Mesothelial cell of epicardium (in vitro differentiated cells): ENCODE measurements at regions not wholly inside any gene's neighbourhood (a gene's known extent, or its start where the extent isn't known, plus 50 kb on each side); places are given as distances from the start of the nearest gene placed in this dataset.

Experiments used
- DNase-seq, 2 experiments: peaks; one replicate each; pipeline ENCODE4 v3.0.0; 2021; ENCODE audit warnings: low spot score in 2 of 2; ENCODE audit not compliant: unreplicated experiment in 2 of 2
- H3K27ac Mint-ChIP-seq: 2 replicates; pipeline ENCODE4 v1.8.0; 2021; ENCODE audit warnings: mixed read lengths
- H3K27me3 Mint-ChIP-seq: 2 replicates; pipeline ENCODE4 v1.8.0; 2021; ENCODE audit warnings: low read depth, mixed read lengths
- H3K36me3 Mint-ChIP-seq: 2 replicates; pipeline ENCODE4 v1.8.0; 2021; ENCODE audit warnings: mixed read lengths
- H3K4me1 Mint-ChIP-seq: 2 replicates; pipeline ENCODE4 v1.8.0; 2021; ENCODE audit warnings: mixed read lengths
- H3K4me3 Mint-ChIP-seq: 2 replicates; pipeline ENCODE4 v1.8.0; 2021; ENCODE audit warnings: mild to moderate bottlenecking, moderate library complexity, mixed read lengths
- H3K9me3 Mint-ChIP-seq: 2 replicates; pipeline ENCODE4 v1.8.0; 2021; ENCODE audit warnings: mixed read lengths
- CTCF ChIP-seq: fragments of 200-600 bp; sonication (generic); IDR thresholded peaks from one replicate; pipeline ENCODE4 v1.5.0; 2021; ENCODE audit warnings: antibody characterized with exemption; ENCODE audit not compliant: unreplicated experiment

DNA sequence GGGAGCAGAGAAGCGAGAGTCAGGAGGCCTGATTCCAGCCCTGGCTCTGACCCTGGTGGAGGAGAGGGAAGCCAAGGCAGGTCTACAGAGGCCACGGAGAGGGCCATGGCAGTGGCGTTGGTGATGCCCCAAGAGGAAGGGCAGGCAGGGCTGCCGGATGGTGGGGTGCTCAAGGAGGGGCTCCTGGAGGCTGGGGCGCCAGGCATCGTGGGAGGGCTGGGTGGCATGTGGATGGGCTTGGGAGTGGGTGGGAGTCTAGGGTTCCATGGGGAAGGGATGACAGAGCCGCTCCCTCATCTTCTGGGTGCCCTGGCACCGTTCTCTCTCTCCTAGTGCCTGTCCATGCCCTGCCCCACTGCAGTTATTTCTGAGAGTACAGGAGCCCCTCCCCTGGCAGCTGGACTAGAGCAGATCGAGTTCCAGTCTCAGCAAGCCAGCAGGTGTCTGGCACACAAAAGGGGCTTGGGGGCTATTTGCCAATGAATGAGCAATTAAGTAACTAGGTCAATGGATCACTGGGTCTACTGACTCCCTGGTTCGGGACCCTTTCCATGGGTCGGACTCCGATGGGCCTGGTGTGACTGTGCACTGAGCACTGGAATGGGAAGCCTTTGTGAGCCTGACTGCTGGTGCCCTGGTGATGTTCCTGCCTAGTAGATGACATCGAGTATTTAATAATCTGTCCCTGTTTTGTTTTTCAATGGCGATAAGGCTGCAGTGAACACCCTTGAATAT lies 570.0 kb downstream of the TBC1D22A start:
- no peak overlapping the region for H3K4me3 Mint-ChIP-seq
- TF ChIP-seq CTCF = no peak
- no peak for DNase-seq
- no peaks in the 10 kb centered on the region for H3K27me3 Mint-ChIP-seq
- H3K36me3 Mint-ChIP-seq = peaks cover 14% of the 10 kb centered on the region
- H3K27ac Mint-ChIP-seq = no peak overlapping the region
- peaks cover 77% of the 10 kb centered on the region for H3K9me3 Mint-ChIP-seq
- H3K4me1 Mint-ChIP-seq = no peaks in the 10 kb centered on the region

- Mint-ChIP-seq H3K4me3 (no peak overlapping the region), H3K36me3 (peaks cover 14% of the 10 kb centered on the region), H3K27ac (no peak overlapping the region), H3K4me1 (no peaks in the 10 kb centered on the region), H3K9me3 (peaks cover 76% of the 10 kb centered on the region), H3K27me3 (no peaks in the 10 kb centered on the region)
- DNase-seq = no peak
- TF ChIP-seq CTCF = no peak
Observed at GRCh38 chr22:47331750-47332149, 569.3 kb downstream of the TBC1D22A start.

DNA sequence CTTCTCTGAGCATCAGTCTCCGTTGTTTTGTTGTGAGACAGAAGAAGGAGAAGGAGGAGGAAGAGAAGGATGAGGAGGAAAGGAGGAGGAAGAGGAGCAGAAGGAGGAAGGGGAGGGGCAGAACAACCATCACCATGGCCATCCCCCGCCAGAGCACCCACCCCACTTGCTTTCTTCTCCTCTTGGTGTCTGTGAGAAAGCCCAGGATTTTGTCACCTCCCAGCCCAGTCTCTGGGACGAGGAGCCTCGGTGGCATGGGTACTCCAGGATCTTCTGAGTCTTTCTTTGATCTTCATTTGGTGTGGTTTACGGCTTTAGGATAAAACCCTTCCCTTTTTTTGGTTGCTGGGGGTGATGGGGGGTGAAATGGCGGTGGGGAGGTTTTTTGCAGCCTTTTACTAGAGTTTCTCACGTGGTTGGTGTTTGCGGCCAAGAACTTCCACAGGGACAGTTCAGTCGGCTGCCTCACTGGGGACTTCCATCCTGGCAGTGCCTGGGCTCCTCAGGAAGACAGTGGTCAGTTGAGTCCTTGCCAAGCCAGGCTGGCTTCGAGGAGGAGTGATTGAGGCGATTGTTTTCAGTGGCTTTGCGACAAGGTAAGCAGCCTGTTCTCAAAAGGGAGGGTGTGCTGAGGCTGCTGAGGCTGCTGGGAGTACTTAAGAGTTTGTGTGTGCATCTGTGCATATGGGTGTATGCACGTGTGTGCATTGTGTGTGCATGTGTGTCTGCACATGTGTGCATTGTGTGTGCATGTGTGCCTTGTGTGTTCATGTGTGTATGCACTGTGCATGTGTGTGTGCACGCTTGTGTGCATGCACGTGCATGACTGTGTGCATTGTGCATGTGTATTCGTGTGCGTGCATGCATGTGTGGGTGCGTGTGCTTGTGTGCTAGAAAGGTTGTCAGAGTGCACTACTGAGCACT lies 567.5 kb downstream of the TBC1D22A start:
- Mint-ChIP-seq H3K27ac (no peak overlapping the region), H3K27me3 (no peaks in the 10 kb centered on the region), H3K4me1 (no peaks in the 10 kb centered on the region), H3K9me3 (peaks cover 70% of the 10 kb centered on the region), H3K4me3 (no peak overlapping the region), H3K36me3 (peaks cover 14% of the 10 kb centered on the region)
- no peak for TF ChIP-seq CTCF
- DNase-seq = no peak

GRCh38 chr22:47328550-47329243 lies 566.2 kb downstream of the TBC1D22A start:
- Mint-ChIP-seq H3K27me3 (no peaks in the 10 kb centered on the region), H3K36me3 (peaks cover 14% of the 10 kb centered on the region), H3K4me3 (no peak overlapping the region), H3K9me3 (peaks cover 65% of the 10 kb centered on the region), H3K4me1 (no peaks in the 10 kb centered on the region), H3K27ac (no peak overlapping the region)
- no peak for TF ChIP-seq CTCF
- DNase-seq = no peak

DNA sequence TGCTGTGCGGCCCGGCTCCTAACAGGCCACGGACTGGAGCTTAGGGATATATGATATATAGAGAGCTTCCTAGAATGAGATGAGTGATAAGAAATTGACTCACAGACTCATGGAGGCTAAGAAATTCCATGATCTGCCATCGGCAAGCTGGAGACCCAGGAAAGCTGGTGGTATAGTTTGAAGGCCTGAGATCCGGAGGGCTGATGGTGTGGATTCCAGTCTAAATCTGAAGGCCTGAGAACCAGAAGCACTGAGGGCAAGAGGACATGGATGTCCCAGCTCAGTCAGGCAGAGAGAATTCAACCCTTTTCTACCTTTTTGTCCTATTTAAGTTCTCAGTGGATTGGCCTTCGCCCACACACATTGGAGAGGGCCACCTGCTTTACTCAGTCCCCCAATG lies 564.8 kb downstream of the TBC1D22A start:
- DNase-seq = no peak
- H3K4me1 Mint-ChIP-seq = no peaks in the 10 kb centered on the region
- H3K9me3 Mint-ChIP-seq = peaks cover 58% of the 10 kb centered on the region
- TF ChIP-seq CTCF = no peak
- H3K4me3 Mint-ChIP-seq = no peak overlapping the region
- no peak overlapping the region for H3K27ac Mint-ChIP-seq
- no peaks in the 10 kb centered on the region for H3K27me3 Mint-ChIP-seq
- peaks cover 14% of the 10 kb centered on the region for H3K36me3 Mint-ChIP-seq
